ENCODE measurements at regions not wholly inside any gene's neighbourhood (a gene's known extent, or its start where the extent isn't known, plus 50 kb on each side); places are given as distances from the start of the nearest gene placed in this dataset.
"Not testable (repeated sequence)": the region's sequence is repeated elsewhere in the genome, so short reads cannot be mapped to it uniquely, and the experiment has no call there.

DNA sequence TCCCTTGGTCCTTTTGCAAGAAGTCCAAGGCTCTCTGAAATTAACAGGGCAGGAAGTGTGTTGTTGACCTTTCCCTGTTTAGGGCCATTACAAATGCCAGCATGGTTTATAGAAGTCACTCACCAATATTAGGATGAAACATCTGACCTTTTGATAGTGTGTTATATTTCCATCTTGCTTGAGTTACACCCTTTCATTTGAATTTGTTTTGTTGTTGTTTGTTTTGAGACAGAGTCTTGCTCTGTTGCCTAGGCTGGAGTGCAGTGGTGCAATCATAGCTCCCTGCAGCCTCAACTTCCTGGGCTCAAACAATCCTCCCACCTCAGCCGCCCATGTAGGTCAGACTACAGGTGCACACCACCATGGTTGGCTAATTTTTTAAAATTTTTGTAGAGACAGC is 241.1 kb upstream of the USP9Y start:
- no peak for DNase-seq

DNA sequence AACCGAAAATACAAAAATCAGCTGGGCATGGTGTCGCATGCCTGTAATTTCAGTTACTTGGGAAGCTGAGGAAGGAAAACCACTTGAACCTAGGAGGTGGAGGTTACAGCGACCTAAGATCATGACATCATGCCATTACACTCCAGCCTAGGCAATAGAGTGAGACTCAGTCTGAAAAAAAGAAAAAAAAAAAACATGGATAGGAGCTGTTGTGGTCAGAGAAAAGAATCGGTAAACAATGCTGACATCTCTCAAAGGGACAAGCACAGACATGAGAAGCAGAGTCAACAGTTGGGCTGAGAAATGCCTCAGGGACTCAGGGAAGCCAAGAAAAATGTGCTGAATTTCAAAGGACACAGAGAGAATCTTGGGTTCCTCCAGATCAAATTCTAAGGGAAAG is 236.9 kb upstream of the USP9Y start:
- no peak for DNase-seq

DNA sequence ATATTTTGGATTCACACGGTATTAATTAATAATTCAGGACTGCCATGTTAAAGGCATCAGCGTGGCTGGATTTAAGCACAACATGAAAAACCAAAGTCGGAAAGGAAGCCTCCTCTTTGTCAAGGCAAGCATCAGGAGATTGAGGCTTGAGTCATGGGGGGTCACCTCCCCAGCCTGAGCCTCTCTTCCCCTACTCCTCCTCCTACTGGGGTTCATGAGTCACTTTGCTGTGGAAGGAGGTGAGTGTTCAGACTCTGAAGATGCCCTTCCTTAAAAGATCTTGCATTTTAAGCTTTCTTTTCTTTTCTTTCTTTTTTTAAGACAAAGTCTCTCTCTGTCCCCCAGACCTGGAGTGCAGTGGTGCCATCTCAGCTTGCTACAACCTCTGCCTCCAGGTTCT is 235.3 kb upstream of the USP9Y start:
- no peak for DNase-seq

GRCh38 chrY:12469081-12469480 is 231.9 kb upstream of the USP9Y start:
- no peak for DNase-seq

- DNase-seq = no peak
Observed at GRCh38 chrY:12474472-12474871, 226.6 kb upstream of the USP9Y start.

- peak; percentile 40 for DNase-seq
Observed at GRCh38 chrY:12479382-12479781, 221.6 kb upstream of the USP9Y start.

- DNase-seq = no peak
Observed at GRCh38 chrY:12483394-12483793, 217.6 kb upstream of the USP9Y start.

- peak; percentile 52 for DNase-seq
Observed at GRCh38 chrY:12490558-12491209, 210.3 kb upstream of the USP9Y start.

- no peak for DNase-seq
Observed at GRCh38 chrY:12492218-12492617, 208.8 kb upstream of the USP9Y start.

DNA sequence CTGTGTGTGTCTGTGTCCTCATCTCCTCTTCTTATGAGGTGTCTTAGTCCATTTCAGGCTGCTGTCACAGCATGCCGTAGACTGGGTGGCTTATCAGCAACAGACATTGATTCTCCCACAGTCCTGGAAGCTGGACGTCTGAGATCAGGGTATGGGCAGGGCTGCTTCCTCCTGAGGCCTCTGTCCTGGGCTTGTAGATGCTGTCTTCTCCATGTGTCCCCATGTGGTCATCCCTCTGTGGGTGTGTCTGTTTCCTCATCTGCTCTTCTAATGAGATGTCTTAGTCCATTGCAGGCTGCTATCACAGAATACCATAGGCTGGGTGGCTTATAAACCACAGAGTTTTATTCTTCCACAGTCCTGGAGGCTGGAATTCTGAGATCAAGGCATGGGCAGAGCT is 205.0 kb upstream of the USP9Y start:
- no peak for DNase-seq

DNA sequence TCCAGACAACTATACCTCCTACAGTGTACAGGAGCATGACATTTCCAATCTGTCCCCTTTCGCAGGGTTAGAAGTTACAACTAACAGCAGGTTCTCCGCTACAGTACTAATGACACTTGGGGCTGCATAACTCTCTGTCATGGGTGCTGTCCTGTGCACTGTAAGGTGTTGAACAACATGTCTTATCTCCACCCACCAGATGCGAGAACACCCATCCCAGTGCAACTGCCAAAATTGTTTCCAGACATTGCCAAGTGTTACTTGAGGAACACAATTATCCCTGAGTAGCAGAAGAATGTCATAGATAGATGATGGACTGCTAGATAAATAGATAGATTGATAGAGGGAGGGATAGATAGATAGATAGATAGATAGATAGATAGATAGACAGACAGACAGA is 200.9 kb upstream of the USP9Y start:
- no peak for DNase-seq

DNA sequence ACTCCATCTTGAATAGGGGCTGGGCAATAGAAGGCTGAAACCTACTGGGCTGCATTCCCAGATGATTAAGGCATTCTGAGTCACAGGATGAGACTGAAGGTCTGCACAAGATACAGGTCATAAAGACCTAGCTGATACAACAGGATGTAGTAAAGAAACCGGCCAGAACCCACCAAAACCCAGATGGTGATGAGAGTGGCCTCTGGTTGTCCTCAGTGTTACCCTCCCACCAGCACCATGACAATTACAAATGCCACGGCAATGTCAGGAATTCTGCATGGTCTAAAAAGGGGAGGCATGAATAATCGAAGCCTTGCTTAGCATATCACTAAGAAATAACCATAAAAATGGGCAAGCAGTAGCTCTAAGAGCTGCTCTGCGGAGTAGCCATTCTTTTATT is 197.0 kb upstream of the USP9Y start:
- DNase-seq = not testable (repeated sequence)

DNA sequence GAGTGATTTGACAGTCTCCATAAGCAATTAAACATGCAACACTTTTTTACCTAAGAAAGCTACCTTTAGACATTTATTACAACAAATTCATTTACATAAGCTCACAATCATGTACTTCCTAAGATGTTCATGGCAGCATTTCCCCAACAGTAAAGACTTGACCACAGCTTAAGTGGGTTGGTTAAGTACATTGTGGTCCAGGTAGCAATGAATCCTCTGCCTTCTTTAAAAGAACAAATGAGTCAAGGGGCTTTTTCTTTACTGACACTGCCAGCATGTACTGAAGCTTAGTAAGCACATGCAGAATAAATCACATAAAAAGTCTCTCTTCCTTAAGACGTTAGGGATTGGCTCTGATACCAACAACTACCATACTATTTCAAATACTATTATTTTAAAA is 183.7 kb upstream of the USP9Y start:
- no peak for DNase-seq

- peak; percentile 0 for DNase-seq
Observed at GRCh38 chrY:12525206-12525605, 175.8 kb upstream of the USP9Y start.

- no peak for DNase-seq
Observed at GRCh38 chrY:12526362-12527063, 174.5 kb upstream of the USP9Y start.

DNA sequence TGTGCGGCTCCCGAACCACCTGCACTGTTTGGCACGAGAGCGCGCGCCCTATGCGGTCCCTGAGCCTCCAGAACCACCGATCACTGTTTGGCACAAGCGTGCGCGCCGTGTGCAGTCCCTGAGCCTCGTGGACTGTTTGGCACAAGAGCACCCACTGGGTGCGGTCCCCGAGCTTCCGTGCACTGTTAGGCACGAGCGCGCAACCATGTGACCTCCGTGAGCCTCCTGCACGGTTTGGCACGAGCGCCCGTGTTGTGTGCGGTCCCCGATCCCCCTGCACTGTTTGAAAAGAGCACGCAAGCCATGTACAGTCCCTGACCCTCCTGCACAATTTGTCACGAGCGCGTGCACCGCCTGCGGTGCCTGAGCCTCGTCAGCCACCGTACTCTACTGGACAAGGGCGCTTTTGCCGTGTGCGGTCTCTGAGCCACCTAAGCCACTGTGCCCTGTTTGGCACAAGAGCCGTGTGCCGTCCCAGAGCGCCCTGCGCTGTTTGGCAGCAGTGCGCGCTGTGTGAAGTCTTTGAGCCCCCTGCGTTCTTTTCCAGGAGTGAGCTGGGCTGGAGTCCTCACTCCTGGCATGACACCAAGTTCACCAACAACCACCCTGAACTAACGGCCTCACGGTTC is 163.7 kb upstream of the USP9Y start:
- no peak for DNase-seq

DNA sequence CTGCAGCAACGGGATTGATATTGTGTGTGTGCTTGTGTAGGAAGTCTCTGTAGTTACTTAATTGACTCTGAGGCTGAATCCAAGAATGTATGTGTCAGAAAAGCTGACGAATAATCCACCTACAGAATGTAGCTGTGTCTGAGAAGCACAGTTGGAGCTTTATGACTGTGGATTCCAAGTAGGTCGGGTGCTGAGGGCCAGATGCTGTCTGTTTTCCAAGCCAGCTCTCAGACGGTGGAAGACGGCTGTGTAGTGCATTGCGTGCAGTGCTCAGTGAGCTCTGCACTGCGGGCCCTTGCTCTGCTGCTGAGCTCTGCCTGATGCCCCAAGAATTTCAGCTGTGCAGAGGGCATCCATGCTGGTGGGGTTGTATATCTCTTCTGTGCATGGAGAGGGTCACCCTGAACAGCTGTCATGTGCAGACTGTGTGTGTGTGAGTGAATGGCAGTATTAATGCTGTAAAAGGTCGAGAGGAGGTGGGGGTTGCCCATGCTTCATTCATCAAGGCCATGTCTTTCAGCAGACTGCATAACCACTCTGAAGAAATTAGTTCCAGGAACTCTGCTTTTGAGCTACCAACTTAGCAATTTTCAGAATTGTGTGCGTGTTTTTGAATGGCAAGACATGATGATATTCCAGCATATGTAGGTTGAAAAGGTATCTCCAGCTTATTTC is 154.1 kb upstream of the USP9Y start:
- no peak for DNase-seq

DNA sequence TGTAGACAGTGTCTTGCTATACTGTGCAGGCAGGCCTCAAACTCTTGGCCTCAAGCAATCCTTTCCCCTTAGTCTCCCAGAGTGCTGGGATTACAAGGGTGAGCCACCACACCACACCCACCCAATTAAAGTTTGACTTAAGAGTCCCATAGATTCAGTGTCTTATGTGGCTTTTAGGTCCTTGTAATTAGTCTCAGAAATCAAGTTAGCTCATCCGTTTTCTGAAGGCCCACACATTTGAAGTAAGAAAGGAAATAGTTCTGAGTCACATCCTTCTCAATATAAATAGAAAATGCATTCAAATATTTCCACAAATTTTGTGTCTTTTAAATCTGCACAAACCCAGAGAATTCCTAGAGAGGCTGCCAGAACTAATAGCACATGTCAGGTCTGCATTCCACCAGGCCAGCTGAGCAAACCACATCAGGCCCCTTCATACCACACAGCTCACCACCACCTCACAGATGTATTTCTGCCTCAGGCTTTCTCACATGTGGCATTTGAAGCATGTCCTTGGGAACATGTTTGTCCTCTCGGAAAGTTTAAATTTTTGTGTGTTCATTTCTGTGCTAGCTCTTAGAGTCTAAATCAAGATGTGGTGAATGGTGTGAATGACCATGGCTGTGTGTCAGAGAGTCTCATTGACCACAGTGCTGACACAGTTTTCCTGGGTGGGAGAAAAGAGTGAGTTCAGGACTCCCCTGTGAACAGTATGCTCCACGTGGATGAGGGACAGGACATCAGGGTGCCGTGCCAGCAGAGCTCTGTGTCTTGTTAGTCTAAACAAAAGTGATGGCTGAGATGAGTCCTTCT is 148.4 kb upstream of the USP9Y start:
- peak; percentile 18 for DNase-seq

DNA sequence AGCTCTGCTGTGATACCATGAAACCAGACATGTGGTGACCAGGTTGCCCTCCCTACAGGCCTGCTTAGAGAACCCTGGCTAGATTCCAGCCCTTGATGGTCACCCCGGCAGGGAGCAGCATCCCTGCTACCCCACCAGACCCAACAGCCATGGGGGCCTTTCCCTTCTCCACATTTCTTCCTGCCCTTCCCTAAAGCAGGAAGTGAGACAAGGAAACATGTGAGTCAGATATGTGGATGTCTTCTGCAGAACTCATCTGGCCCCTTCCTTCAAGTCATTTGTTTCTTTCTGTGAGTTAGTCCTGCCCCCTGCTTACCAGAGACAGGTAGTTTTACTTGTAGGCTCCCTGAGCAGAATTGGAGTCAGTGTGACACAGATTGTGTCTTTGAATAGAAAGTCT is 147.1 kb upstream of the USP9Y start:
- DNase-seq = no peak

DNA sequence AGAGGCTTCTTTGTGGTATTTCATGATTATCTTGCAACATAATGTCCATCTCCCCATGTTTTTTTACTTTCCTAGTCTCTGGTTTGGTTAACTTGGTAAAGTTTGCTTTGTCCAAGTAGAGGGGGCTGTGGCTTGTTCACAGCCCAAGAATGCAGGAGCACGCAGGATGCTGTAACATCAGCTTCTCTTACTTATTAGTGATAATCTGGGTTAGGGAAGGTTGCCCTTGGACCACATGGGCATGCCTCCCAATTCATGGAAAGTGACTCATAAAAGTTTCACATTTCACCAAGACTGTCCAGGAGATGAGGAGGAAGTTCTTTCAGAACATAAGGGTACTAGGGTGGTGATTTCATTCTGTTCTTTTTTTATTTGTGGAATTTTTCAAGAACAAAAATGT is 146.0 kb upstream of the USP9Y start:
- DNase-seq = no peak

DNA sequence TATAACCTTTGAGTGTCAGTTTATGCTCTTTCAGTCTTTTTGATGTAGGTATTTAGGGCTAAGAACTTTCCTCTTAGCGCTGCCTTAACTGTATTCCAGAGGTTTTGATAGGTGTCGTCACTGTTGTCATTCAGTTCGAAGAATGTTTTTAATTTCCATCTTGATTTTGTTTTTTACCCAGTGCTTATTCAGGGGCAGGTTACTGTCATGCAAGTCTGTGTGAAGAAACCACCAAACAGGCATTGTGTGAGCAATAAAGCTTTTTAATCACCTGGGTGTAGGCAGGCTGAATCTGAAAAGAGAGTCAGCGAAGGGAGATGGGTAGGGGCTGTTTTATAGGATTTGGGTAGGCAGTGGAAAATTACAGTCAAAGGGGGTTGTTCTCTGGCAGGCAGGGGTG is 142.0 kb upstream of the USP9Y start:
- DNase-seq = no peak

- no peak for DNase-seq
Observed at GRCh38 chrY:12576278-12576677, 124.8 kb upstream of the USP9Y start.
